Stimulated activated CD4-positive, alpha-beta T cell treated with anti-CD3 and anti-CD28 coated beads, Interleukin-1b, Interleukin-23, amount 100 ng/mL, for 48 hours (primary cell): ENCODE measurements at regions not wholly inside any gene's neighbourhood (a gene's known extent, or its start where the extent isn't known, plus 50 kb on each side); places are given as distances from the start of the nearest gene placed in this dataset.
"Not testable (repeated sequence)": the region's sequence is repeated elsewhere in the genome, so short reads cannot be mapped to it uniquely, and the experiment has no call there.

Experiments used
- DNase-seq: peaks from one replicate; pipeline ENCODE4 v3.0.0-alpha.2; 2020

- no peak for DNase-seq
These were observed 216.8 kb upstream of the EEF2KMT start for GRCh38 chr16:5314377-5314776.

GRCh38 chr16:5309946-5310611 lies 212.5 kb upstream of the EEF2KMT start:
- no peak for DNase-seq

- no peak for DNase-seq
These were observed 207.4 kb upstream of the EEF2KMT start for GRCh38 chr16:5305023-5305422.

- no peak for DNase-seq
These were observed 204.9 kb upstream of the EEF2KMT start for GRCh38 chr16:5302372-5303114.

- DNase-seq = no peak
These were observed 200.6 kb upstream of the EEF2KMT start for GRCh38 chr16:5298202-5298601.

GRCh38 chr16:5296176-5296575 lies 198.6 kb upstream of the EEF2KMT start:
- DNase-seq = no peak

GRCh38 chr16:5295304-5295703 lies 197.7 kb upstream of the EEF2KMT start:
- not testable (repeated sequence) for DNase-seq

GRCh38 chr16:5282152-5282551 lies 184.6 kb upstream of the EEF2KMT start:
- not testable (repeated sequence) for DNase-seq

- no peak for DNase-seq
These were observed 159.9 kb upstream of the EEF2KMT start for GRCh38 chr16:5257462-5257861.

GRCh38 chr16:5252791-5253190 lies 155.2 kb upstream of the EEF2KMT start:
- DNase-seq = no peak

- DNase-seq = not testable (repeated sequence)
These were observed 149.8 kb upstream of the EEF2KMT start for GRCh38 chr16:5247403-5247802.

- not testable (repeated sequence) for DNase-seq
These were observed 142.7 kb upstream of the EEF2KMT start for GRCh38 chr16:5240278-5240626.

- peak; percentile 39 for DNase-seq
These were observed 142.1 kb upstream of the EEF2KMT start for GRCh38 chr16:5239472-5240277.

- DNase-seq = no peak
These were observed 137.5 kb upstream of the EEF2KMT start for GRCh38 chr16:5235119-5235518.

GRCh38 chr16:5234295-5235050 lies 136.9 kb upstream of the EEF2KMT start:
- DNase-seq = no peak

GRCh38 chr16:5231246-5231759 lies 133.7 kb upstream of the EEF2KMT start:
- DNase-seq = no peak

- no peak for DNase-seq
These were observed 130.8 kb upstream of the EEF2KMT start for GRCh38 chr16:5228369-5228768.

- DNase-seq = no peak
These were observed 128.5 kb upstream of the EEF2KMT start for GRCh38 chr16:5225931-5226655.

GRCh38 chr16:5222761-5223160 lies 125.2 kb upstream of the EEF2KMT start:
- no peak for DNase-seq

GRCh38 chr16:5221831-5222230 lies 124.2 kb upstream of the EEF2KMT start:
- DNase-seq = not testable (repeated sequence)

GRCh38 chr16:5220705-5221104 lies 123.1 kb upstream of the EEF2KMT start:
- no peak for DNase-seq

GRCh38 chr16:5216441-5217080 lies 119.0 kb upstream of the EEF2KMT start:
- DNase-seq = no peak
